ENCODE measurements at regions not wholly inside any gene's neighbourhood (a gene's known extent, or its start where the extent isn't known, plus 50 kb on each side); places are given as distances from the start of the nearest gene placed in this dataset.
"Not testable (repeated sequence)": the region's sequence is repeated elsewhere in the genome, so short reads cannot be mapped to it uniquely, and the experiment has no call there.

GRCh38 chr20:12786276-12786675 lies 222.5 kb upstream of the SPTLC3 start:
- no peak for DNase-seq (ENCODE audit: low read depth in 1 of 2, low spot score in 1 of 2)

GRCh38 chr20:12788632-12789299 lies 220.0 kb upstream of the SPTLC3 start:
- no peak for DNase-seq (ENCODE audit: low read depth in 1 of 2, low spot score in 1 of 2)

- DNase-seq (ENCODE audit: low read depth in 1 of 2, low spot score in 1 of 2): no peak
Observed at GRCh38 chr20:12790859-12791258, 217.9 kb upstream of the SPTLC3 start.

GRCh38 chr20:12798286-12798685 lies 210.5 kb upstream of the SPTLC3 start:
- DNase-seq (ENCODE audit: low read depth in 1 of 2, low spot score in 1 of 2): no peak

- DNase-seq (ENCODE audit: low read depth in 1 of 2, low spot score in 1 of 2): no peak
Observed at GRCh38 chr20:12808006-12808567, 200.7 kb upstream of the SPTLC3 start.

GRCh38 chr20:12815231-12815768 lies 193.5 kb upstream of the SPTLC3 start:
- DNase-seq (ENCODE audit: low read depth in 1 of 2, low spot score in 1 of 2): no peak

- DNase-seq (ENCODE audit: low read depth in 1 of 2, low spot score in 1 of 2): no peak
Observed at GRCh38 chr20:12815778-12816408, 192.9 kb upstream of the SPTLC3 start.

- no peak for DNase-seq (ENCODE audit: low read depth in 1 of 2, low spot score in 1 of 2)
Observed at GRCh38 chr20:12821249-12821648, 187.5 kb upstream of the SPTLC3 start.

GRCh38 chr20:12823734-12824133 lies 185.0 kb upstream of the SPTLC3 start:
- DNase-seq (ENCODE audit: low read depth in 1 of 2, low spot score in 1 of 2): no peak

GRCh38 chr20:12824328-12825225 lies 184.2 kb upstream of the SPTLC3 start:
- no peak for DNase-seq (ENCODE audit: low read depth in 1 of 2, low spot score in 1 of 2)

- no peak for DNase-seq (ENCODE audit: low read depth in 1 of 2, low spot score in 1 of 2)
Observed at GRCh38 chr20:12825226-12825595, 183.6 kb upstream of the SPTLC3 start.

- DNase-seq (ENCODE audit: low read depth in 1 of 2, low spot score in 1 of 2): no peak
Observed at GRCh38 chr20:12827816-12828385, 180.9 kb upstream of the SPTLC3 start.

GRCh38 chr20:12829170-12829569 lies 179.6 kb upstream of the SPTLC3 start:
- DNase-seq (ENCODE audit: low read depth in 1 of 2, low spot score in 1 of 2): no peak

GRCh38 chr20:12833861-12834260 lies 174.9 kb upstream of the SPTLC3 start:
- no peak for DNase-seq (ENCODE audit: low read depth in 1 of 2, low spot score in 1 of 2)

- no peak for DNase-seq (ENCODE audit: low read depth in 1 of 2, low spot score in 1 of 2)
Observed at GRCh38 chr20:12835999-12836398, 172.8 kb upstream of the SPTLC3 start.

- DNase-seq (ENCODE audit: low read depth in 1 of 2, low spot score in 1 of 2): no peak
Observed at GRCh38 chr20:12837646-12838045, 171.1 kb upstream of the SPTLC3 start.

- no peak for DNase-seq (ENCODE audit: low read depth in 1 of 2, low spot score in 1 of 2)
Observed at GRCh38 chr20:12838261-12838866, 170.4 kb upstream of the SPTLC3 start.

GRCh38 chr20:12847872-12848271 lies 160.9 kb upstream of the SPTLC3 start:
- DNase-seq (ENCODE audit: low read depth in 1 of 2, low spot score in 1 of 2): no peak

GRCh38 chr20:12849225-12849910 lies 159.4 kb upstream of the SPTLC3 start:
- no peak for DNase-seq (ENCODE audit: low read depth in 1 of 2, low spot score in 1 of 2)

GRCh38 chr20:12857643-12858042 lies 151.1 kb upstream of the SPTLC3 start:
- DNase-seq (ENCODE audit: low read depth in 1 of 2, low spot score in 1 of 2): not testable (repeated sequence)
